OCI-M2 (cell line): ENCODE measurements at regions not wholly inside any gene's neighbourhood (a gene's known extent, or its start where the extent isn't known, plus 50 kb on each side); places are given as distances from the start of the nearest gene placed in this dataset.
"Not testable (repeated sequence)": the region's sequence is repeated elsewhere in the genome, so short reads cannot be mapped to it uniquely, and the experiment has no call there.

ENCODE experiments used
- DNase-seq: peaks from one replicate; lab custom pipeline; 2025; ENCODE audit not compliant: unreplicated experiment; lab: John Stamatoyannopoulos, UW

DNA sequence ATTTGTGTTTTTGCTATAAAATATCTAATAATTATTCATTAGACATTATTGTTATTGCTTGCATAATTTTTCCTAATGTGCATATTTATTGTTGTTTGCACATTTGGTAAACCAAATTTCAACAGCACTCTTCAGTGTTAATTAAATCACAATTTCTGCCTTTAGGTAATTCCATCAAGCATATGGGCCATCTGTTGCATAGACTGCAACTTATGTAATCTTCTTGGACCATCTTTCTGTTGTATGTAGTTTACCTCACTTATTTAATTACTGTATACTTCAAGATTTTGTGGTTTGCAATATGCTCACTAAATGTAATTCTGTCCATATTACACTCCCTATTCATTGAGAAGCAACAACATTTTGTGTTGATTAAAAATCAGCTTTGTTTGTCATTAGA is 1360.1 kb downstream of the REEP3 start:
- DNase-seq, result no peak

DNA sequence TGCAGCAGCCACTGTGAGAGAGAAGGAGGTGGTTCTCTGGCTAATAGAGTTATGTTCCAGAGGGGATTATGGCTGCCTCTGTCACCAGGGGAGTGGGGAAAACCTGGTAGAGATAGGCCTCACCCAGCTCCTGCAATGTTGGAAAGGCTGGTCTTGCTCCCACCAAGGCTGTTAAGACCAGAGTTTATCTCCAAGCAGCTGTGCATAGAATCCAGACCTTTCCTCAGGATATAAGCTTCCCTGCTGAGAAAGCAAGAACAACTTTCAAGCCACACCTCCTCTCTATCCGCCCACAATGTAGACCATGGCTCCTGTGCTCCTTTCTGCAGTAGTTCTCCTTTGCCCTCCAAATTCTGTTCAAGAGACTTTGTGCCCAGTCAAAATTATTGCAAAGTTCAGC is 1375.4 kb downstream of the REEP3 start:
- DNase-seq, result no peak

DNA sequence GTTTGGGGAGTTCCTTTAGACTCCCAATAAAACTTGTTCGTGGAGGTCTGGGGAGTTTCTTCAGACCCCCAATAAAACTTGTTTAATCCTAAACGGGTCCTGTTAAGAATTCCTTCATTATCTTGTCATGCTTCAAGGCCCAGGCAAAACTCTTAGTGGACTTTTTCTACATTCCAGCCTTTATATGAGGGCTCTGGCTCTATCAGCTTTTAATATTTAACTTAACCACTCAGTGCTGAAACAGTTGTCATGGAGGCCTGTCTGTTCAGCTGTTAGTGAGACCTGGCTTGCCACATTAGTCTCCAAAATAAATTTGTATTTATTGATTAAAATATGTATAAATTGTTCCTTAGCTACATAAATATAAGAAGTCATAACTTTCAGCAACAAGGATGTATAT is 1385.1 kb downstream of the REEP3 start:
- not testable (repeated sequence) for DNase-seq

DNA sequence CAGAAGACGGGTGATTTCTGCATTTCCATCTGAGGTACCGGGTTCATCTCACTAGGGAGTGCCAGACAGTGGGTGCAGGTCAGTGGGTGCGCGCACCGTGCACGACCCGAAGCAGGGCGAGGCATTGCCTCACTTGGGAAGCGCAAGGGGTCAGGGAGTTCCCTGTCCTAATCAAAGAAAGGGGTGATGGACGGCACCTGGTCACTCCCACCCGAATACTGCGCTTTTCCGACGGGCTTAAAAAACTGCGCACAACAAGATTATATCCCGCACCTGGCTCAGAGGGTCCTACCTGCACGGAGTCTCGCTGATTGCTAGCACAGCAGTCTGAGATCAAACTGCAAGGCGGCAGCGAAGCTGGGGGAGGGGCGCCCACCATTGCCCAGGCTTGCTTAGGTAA is 1403.1 kb downstream of the REEP3 start:
- DNase-seq, result not testable (repeated sequence)

DNA sequence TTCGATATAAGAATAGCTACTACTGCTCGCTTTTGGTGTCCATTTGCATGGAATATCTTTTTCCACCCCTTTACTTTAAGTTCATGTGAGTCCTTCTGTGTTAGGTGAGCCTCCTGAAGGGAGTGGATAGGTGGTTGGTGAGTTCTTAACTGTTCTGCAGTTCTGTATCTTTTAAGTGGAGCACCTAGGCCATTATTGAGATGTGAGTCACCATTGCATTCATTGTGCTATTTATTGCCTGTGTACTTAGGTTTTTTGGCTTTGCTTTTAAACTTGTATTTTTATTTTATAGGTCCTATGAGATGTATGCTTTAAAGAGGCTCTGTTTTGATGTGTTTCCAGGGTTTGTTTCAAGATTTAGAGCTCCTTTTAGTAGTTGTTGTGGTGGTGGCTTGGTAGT is 1430.8 kb downstream of the REEP3 start:
- no peak for DNase-seq

DNA sequence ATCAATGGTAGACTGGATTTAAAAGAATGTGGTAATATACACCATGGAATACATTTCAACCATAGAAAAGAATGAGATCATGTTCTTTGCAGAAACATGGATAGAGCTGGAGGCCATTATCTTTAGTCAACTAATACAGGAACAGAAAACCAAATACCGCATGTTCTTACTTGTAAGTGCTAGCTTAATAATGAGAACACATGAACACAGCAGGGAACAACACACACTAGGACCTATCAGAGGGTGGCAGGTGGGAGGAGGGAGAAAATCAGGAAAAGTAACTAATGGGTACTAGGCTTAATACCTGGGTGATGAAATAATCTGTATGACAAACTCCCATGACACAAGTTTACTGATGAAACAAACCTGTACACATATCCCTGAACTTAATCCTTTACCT is 1435.2 kb downstream of the REEP3 start:
- DNase-seq, result no peak

DNA sequence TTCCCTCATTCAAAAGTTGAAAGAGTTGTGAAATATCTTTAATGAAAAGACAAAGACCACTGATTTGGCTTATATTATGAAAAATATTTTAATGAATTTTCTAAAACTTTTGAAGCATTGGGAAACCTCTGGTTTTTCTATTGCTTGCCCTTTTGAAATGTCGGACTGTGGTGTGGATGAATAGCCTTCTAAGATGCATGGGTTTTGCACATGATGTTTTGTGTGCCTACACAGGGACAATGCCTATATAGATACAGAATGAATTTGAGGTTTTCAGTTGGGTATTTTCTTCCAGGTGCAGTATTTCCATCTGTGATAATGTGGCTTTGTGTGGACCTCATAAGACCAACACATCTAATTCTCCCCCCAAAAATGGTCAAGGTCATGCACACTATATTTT is 1437.9 kb downstream of the REEP3 start:
- DNase-seq, result no peak

DNA sequence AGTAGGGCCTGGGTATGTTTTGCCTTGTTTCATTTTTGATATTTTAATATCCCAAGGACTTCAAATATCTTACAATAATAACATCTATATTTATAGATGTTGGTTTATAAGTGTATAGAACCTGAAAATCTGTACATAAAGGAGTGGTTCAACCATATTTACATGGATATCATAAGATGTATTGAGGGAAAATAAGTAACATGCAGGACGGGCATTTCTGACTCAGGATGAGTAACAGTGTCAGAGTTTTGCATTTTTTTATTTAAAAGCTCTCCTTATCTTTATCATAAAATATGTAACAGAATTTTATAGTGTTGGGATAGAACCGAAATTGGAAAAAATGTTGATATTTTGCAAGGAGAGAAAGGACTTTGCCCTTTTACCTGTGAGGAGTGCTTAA is 1438.7 kb downstream of the REEP3 start:
- DNase-seq, result no peak

DNA sequence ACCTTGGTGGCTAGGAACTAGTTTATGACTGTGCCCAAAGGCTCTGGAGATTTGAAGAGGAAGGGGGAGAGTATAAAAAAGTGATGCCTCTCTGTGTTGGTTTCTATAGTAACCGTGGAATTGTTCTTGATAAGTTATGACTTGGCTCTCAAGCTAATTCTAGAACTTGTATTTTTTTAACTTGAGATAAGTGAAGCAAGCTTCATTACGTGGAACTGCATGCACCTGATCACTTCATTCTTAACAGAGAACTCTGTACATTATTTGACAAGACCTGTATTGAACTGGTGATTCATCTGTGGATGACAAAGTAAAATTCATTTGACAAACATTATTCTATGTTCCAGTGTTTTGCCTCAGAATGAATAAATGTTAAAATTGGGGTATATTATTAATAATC is 1452.2 kb downstream of the REEP3 start:
- no peak for DNase-seq

DNA sequence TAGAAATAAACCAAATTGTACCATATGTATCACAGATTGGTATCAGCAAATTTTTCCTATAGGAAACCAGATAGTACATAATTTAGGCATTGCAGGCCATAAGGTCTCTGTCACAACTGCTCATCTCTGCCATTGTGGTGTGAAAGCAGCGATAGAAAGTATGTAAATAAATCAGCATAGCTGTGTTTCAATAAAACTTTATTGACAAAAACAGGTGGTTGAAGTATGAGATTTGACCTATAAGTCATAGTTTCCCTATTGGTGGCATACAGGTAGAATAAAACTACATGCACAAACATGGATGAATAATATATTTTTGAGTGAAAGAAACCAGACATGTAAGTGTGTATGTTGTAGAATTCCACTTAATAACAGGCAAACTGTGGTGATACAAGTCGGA is 1454.9 kb downstream of the REEP3 start:
- DNase-seq, result no peak

DNA sequence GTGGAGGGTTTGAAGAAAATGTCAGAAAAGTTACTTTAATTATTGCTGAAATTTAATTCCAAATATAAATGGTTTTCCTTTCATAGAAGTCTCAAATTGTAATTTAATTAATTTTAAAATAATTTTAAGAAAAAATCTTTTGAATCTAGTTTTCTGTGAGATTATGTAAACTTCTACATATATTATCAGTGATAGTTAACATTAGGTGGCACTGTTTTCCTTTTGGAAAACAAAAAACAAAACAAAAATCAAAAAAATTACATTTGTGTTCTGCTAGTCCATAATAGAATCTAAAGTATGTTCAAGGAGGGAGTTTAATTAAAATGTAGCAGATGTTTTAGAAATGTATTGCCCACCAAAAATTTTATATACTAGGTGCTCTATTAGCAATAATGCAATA is 1456.7 kb downstream of the REEP3 start:
- no peak for DNase-seq

DNA sequence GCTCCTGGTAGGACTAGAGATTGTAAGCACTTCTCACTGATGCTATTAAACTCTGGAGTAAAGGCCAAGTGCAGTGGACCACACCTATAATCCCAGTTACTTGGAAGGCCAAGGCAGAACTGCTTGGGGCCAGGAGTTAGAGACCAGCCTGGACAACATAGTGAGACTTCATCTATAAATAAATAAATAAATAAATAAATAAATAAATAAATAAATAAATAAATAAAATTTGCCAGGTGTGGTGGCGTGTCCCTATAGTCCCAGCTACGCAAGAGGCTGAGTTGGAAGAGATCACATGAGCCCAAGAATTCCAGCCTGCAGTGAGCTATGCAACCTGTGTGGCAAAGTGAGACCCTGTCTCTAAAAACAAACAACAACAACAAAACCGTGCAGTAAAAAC is 1475.7 kb downstream of the REEP3 start:
- DNase-seq, result no peak

DNA sequence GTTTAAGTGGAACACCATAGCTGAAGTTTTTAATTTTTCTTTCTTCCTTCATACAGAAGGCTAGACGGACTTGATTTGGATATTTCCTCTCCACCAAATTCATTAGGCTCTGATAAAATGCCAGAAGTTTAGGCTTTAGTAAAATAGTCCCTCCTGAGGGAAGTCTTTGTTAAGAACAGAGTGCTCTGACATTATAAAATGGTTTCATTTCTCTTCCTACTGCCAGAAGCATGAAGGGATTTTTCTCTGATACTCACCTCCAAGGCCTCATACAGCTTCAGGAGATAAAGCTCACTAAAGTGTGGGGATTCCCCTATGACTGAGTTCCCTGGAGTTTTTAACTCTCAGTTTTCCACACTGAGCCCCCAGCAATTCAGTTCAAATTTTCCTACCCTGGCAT is 1489.6 kb downstream of the REEP3 start:
- DNase-seq, result no peak

DNA sequence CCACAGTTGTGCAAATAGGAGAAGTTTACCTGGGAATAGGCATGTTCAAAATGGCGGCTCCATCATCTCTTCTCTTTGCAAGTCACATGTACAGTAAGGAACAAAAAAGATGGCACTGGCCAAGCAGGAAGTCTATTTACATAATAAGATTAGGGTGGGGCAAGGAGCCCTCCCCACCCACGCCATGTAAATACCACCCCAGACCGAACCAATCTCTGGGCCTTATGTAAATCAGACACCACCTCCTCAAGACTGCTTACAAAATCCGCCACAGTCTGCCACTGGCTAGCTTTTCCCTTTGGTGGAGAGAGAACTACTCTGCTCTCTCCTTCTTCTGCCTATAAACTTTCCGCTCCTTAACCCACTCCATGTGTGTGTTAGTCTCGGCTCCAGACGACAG is 1496.3 kb downstream of the REEP3 start:
- no peak for DNase-seq

DNA sequence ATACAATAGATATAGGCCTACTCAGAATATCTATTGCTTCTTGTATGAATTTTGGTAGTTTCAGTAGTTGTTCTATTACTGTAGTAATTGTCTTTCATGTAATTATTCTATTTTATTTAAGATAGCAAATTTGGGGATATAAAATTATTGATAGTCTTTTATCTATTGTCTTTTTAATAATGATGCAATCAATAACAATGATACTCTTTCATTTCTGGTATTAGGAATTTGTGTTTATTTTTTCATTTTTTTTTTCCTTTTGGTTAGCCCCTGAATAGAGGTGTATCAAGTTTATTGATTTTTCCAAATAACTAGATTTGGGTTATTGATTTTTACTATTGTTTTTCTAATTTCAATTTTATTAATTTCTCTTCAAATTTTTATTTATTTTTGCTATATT is 1503.7 kb downstream of the REEP3 start:
- no peak for DNase-seq

DNA sequence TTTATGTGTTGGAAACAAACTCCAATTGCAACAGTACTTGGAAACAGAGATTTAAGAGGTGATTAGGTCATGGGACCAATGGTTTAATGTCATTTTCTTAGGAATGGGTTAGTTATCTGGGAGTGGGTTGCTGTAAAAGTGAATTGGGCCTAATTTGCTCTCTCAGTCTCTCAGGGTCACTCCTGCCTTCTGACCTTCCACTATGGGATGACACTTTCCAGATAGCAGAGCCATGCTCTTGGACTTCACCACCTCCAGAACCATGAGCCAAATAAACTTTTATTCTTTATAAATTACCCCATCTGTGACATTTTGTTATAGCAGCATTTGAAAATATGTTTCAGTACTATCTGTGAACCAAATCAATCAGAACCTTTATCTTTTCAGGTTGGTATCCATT is 1509.1 kb downstream of the REEP3 start:
- DNase-seq, result no peak

DNA sequence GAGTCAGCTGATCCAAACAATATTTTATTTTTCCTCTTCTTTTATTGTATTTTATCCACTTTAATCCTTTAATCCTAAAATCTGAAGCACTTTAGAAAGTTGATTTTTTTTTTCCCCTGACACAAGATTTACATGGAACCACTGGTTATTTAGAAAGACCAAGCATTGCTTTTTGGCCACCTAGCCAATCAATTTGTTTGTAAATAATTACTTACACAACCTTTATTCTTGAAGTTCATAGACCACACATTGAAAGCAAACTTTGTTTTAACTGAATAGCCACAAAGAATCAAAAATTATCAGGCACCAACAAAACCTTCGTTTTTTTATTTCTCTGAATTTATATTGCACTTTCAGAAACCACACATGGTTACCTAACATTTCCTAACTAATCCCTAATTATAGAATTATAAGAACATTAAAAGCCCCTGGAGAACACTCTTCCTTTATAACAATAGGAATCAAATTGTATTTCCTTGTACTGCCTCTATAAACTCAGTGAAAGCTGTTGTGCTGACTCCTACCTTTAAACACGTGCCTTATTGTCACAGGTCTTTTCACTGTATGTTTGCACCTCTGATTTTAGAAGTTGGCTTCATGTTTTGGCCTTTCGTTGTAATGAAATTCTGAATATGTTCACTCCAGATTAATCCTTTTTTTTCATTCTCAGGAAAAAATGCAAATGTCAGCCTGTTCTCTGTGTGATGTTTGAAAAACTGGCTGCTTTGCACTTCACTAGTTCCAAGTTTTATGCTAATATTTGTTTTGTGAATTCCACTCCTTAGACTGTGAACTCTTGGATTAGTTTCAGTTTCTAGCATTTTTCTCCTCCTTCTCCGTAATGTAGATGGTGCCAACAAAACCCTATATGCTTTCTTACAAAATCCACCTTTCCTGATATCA is 1511.9 kb downstream of the REEP3 start:
- DNase-seq, result no peak

DNA sequence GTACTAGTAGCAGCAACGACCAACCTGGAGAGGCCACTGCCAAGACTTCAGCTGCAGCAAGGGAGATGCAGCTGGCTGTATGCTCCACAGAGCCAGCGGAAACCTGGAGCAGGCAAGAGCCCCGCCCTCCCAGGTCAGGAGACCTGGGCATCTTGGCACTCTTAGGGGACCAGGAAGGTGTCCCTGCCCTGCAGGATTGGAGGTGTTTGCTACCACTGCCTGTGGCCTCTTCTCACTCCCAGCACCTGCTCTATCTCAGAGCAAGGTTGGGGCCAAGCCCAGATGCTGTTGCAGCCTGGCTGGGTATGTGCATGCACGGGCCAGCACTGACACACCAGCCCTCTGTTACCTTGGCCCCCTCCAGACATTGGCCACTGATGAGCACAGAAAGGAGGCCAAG is 1512.8 kb downstream of the REEP3 start:
- no peak for DNase-seq

DNA sequence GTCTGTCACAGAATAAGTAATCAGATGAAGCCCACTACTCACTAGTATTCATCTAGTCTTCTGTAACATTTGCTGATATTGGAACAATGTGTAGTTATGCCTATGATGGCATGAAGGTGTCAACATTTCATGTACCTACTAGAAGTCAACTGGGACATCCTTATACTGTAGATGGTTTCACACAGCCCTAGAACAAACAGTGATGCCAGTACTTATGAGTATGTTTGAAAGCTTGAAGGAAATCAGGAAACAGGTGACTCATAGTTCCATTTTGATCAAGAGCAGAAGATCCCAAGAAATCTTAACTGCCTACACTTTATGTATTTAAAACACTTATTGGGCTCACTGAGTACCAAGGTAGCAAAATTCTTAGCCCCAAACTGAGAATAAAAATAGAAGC is 1519.6 kb downstream of the REEP3 start:
- no peak for DNase-seq

DNA sequence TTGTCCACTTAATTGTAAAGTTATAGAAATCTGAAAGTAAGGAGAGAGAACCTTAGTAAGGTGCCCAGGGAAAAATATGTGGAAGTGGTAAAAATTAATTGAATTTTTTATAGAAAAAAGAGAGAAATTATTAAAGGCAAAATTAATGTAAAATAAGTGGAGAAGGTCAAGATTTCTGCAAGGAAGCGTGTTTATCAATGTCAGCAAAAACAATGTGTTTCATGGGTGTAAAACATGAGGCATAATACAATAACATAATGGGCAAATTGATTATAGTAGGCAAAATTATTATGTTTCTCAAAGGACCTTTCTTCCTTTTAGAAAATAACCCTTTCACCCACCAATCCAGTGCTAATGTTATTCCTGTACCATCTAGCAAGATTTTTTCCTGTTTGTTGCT is 1520.1 kb downstream of the REEP3 start:
- DNase-seq, result no peak

DNA sequence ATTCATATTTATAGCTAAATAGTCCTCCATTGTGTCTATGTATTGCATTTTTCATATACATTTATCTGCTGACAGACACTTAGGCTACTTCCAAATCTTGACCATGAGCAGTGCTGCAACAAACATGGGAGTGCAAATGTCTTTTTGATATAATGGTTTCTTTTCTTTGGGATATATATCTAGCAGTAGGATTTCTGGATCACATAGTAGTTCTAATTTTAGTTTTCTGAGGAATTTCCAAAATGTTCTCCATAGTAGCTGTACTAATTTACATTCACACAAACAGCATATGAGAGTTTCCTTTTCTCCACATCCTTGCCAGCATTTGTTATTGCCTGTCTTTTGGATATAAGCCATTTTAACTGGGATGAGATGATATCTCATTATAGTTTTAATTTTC is 1521.3 kb downstream of the REEP3 start:
- DNase-seq, result no peak

DNA sequence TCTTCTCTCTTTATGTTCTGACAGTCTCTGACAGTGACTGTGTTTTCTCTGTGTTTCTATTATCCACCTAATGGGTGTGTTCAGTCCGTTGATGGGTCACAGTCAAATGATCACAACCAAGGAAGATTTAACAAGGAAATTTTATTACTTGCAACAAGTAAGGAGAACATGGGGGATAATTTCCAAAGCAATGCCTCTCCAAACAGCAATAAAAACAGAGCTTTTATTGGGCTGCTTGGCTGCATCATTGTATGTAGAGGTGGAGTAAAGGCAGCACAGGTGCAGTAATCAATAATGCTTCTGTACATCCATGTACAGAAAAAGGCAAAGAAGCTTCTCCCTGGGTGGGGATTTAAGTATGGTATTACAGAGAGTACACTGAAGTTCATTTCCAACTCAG is 1525.6 kb downstream of the REEP3 start:
- DNase-seq, result no peak

DNA sequence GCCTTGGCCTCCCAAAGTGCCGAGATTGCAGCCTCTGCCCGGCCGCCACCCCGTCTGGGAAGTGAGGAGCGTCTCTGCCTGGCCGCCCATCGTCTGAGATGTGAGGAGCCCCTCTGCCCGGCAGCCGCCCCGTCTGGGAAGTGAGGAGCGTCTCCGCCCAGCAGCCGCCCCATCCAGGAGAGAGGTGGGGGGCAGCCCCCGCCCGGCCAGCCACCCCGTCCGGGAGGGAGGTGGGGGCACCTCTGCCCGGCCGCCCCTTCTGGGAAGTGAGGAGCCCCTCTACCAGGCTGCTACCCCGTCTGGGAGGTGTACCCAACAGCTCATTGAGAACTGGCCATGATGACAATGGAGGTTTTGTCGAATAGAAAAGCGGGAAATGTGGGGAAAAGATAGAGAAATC is 1530.9 kb downstream of the REEP3 start:
- DNase-seq, result not testable (repeated sequence)
